SK-N-SH (cell line): ENCODE measurements at regions not wholly inside any gene's neighbourhood (a gene's known extent, or its start where the extent isn't known, plus 50 kb on each side); places are given as distances from the start of the nearest gene placed in this dataset.

ENCODE experiments used
- CTCF ChIA-PET: fragments of 300-600, 350-600 bp; formaldehyde crosslinking; extraction: SDS; loops from one replicate; lab custom pipeline; 2021; lab: Yijun Ruan, JAX
- POLR2A ChIA-PET: fragments of 350-600 bp; sonication (Branson Sonifier 250); formaldehyde crosslinking; extraction: SDS; loops from one replicate; lab custom pipeline; 2020; ENCODE audit warnings: antibody characterized with exemption, inconsistent platforms; lab: Yijun Ruan, JAX
- DNase-seq: peaks from one replicate; pipeline ENCODE4 v3.0.0; 2012
- H2AFZ ChIP-seq: fragments of 200-600 bp; sonication (generic); 2 replicates; pipeline ENCODE4 v1.8.1; 2016; ENCODE audit warnings: antibody characterized with exemption, mild to moderate bottlenecking, low read depth
- H3F3A ChIP-seq: fragments of 200-600 bp; sonication (generic); replicated peaks from 2 replicates; pipeline ENCODE3; 2016; ENCODE audit warnings: antibody characterized with exemption, mild to moderate bottlenecking; ENCODE audit not compliant: insufficient read depth
- H3K27ac ChIP-seq, 2 experiments: fragments of 200-500 bp in 1 of 2; fragments of 200-600 bp in 1 of 2; sonication (Bioruptor generic) in 1 of 2; sonication (generic), shearing (Covaris generic) in 1 of 2; 2 replicates each; pipeline versions ENCODE4 v1.5.1 to v1.6.1; 2014 to 2016; ENCODE audit warnings: low read depth in 2 of 2, inconsistent platforms in 1 of 2, low read length in 1 of 2, mild to moderate bottlenecking in 1 of 2, mixed read lengths in 1 of 2
- H3K27me3 ChIP-seq: fragments of 200-600 bp; sonication (generic), shearing (Covaris generic); 2 replicates; pipeline ENCODE4 v1.6.1; 2016; ENCODE audit warnings: mixed run types; ENCODE audit not compliant: insufficient read depth
- H3K36me3 ChIP-seq, 2 experiments: fragments of 200-500 bp in 1 of 2; fragments of 200-600 bp in 1 of 2; sonication (Bioruptor generic) in 1 of 2; sonication (generic) in 1 of 2; replicated peaks in 1 of 2; 2 replicates each; pipeline versions ENCODE3 to v1.5.1; 2014 to 2016; ENCODE audit warnings: low read length in 1 of 2, mild to moderate bottlenecking in 1 of 2; ENCODE audit not compliant: insufficient read depth in 2 of 2, control insufficient read depth in 1 of 2
- H3K4me1 ChIP-seq, 2 experiments: fragments of 200-500 bp in 1 of 2; fragments of 200-600 bp in 1 of 2; sonication (Bioruptor generic) in 1 of 2; sonication (generic), shearing (Covaris generic) in 1 of 2; 2 replicates each; pipeline versions ENCODE4 v1.5.1 to v1.6.1; 2014 to 2016; ENCODE audit warnings: low read depth in 1 of 2, low read length in 1 of 2, mixed run types in 1 of 2; ENCODE audit not compliant: insufficient read depth in 2 of 2, control insufficient read depth in 1 of 2
- H3K4me2 ChIP-seq: fragments of 200-600 bp; sonication (generic), shearing (Covaris generic); 2 replicates; pipeline ENCODE4 v1.6.1; 2017; ENCODE audit warnings: mixed run types
- H3K4me3 ChIP-seq, 2 experiments: fragments of 200-500 bp in 1 of 2; fragments of 200-600 bp in 1 of 2; sonication (Bioruptor generic) in 1 of 2; sonication (generic), shearing (Covaris generic) in 1 of 2; 2 replicates each; pipeline versions ENCODE4 v1.5.1 to v1.8.1; 2014 to 2016; ENCODE audit warnings: low read depth in 2 of 2, inconsistent platforms in 1 of 2, low read length in 1 of 2, mild to moderate bottlenecking in 1 of 2, mixed read lengths in 1 of 2, moderate library complexity in 1 of 2
- H3K79me2 ChIP-seq: fragments of 200-600 bp; sonication (generic); 2 replicates; pipeline ENCODE4 v1.8.1; 2017; ENCODE audit warnings: mild to moderate bottlenecking; ENCODE audit not compliant: insufficient read depth
- H3K9ac ChIP-seq: fragments of 200-600 bp; sonication (generic); 2 replicates; pipeline ENCODE4 v1.6.1; 2017; ENCODE audit warnings: mixed run types
- H3K9me2 ChIP-seq: fragments of 200-600 bp; sonication (generic); 2 replicates; pipeline ENCODE4 v1.6.1; 2017; ENCODE audit warnings: mixed run types
- H3K9me3 ChIP-seq: fragments of 200-600 bp; sonication (generic); 2 replicates; pipeline ENCODE4 v1.6.1; 2017; ENCODE audit warnings: mixed run types, mild to moderate bottlenecking, moderate library complexity
- H4K20me1 ChIP-seq: fragments of 200-600 bp; sonication (generic); 2 replicates; pipeline ENCODE4 v1.6.1; 2017; ENCODE audit warnings: mild to moderate bottlenecking, mixed run types; ENCODE audit not compliant: insufficient read depth
- EP300 ChIP-seq, 2 experiments: IDR thresholded peaks; 2 replicates each; pipeline versions ENCODE4 v1.4.0 to v1.6.1; 2012; ENCODE audit warnings: borderline replicate concordance in 1 of 2, low read depth in 1 of 2, low read length in 1 of 2
- EZH2phosphoT487 ChIP-seq: fragments of 200-600 bp; sonication (generic); IDR thresholded peaks from 2 replicates; pipeline ENCODE4 v1.6.1; 2017; ENCODE audit warnings: low read depth, mixed run types, mild to moderate bottlenecking, antibody characterized with exemption, moderate library complexity, borderline replicate concordance
- FOSL2 ChIP-seq: IDR thresholded peaks from 2 replicates; pipeline ENCODE4 v1.4.0; 2012; ENCODE audit warnings: low read depth, mild to moderate bottlenecking, moderate library complexity, borderline replicate concordance
- FOXJ3 ChIP-seq: sonication (generic); formaldehyde crosslinking; IDR thresholded peaks from 2 replicates; pipeline ENCODE4 v1.5.1; 2020; ENCODE audit warnings: mild to moderate bottlenecking, missing genetic modification reagents
- FOXM1 ChIP-seq: IDR thresholded peaks from 2 replicates; pipeline ENCODE4 v1.4.0; 2012; ENCODE audit warnings: low read depth, mild to moderate bottlenecking
- GABPA ChIP-seq: IDR thresholded peaks from 2 replicates; pipeline ENCODE4 v1.4.0; 2012; ENCODE audit warnings: low read depth, mild to moderate bottlenecking
- JUND ChIP-seq: IDR thresholded peaks from 2 replicates; pipeline ENCODE4 v1.4.0; 2012
- MEF2A ChIP-seq: IDR thresholded peaks from 2 replicates; pipeline ENCODE4 v1.4.0; 2012; ENCODE audit warnings: low read depth, borderline replicate concordance
- MXI1 ChIP-seq: IDR thresholded peaks from 2 replicates; pipeline ENCODE4 v1.6.1; 2012; ENCODE audit warnings: mild to moderate bottlenecking, low read depth, low read length, improper control_type of control experiment
- NFIC ChIP-seq: IDR thresholded peaks from 2 replicates; pipeline ENCODE4 v1.4.0; 2012; ENCODE audit warnings: borderline replicate concordance
- NRF1 ChIP-seq: IDR thresholded peaks from 2 replicates; pipeline ENCODE4 v1.6.1; 2012; ENCODE audit warnings: low read depth, mild to moderate bottlenecking, low read length
- POLR2AphosphoS5 ChIP-seq: IDR thresholded peaks from 2 replicates; pipeline ENCODE4 v1.6.1; 2012; ENCODE audit warnings: low read depth, low read length
- RAD21 ChIP-seq: IDR thresholded peaks from 2 replicates; pipeline ENCODE4 v1.6.1; 2012; ENCODE audit warnings: mild to moderate bottlenecking, low read length
- RCOR1 ChIP-seq: fragments of 150-350 bp; IDR thresholded peaks from 2 replicates; pipeline ENCODE4 v1.6.1; 2017; ENCODE audit warnings: antibody characterized with exemption, low read length
- RFX5 ChIP-seq: IDR thresholded peaks from 2 replicates; pipeline ENCODE4 v1.6.1; 2012; ENCODE audit warnings: mild to moderate bottlenecking, improper control_type of control experiment, low read length
- RXRA ChIP-seq: IDR thresholded peaks from 2 replicates; pipeline ENCODE4 v1.4.0; 2012; ENCODE audit warnings: low read depth, mild to moderate bottlenecking, borderline replicate concordance
- SIN3A ChIP-seq: IDR thresholded peaks from 2 replicates; pipeline ENCODE4 v1.6.1; 2012; ENCODE audit warnings: low read depth, mild to moderate bottlenecking, low read length, moderate library complexity, borderline replicate concordance
- SMC3 ChIP-seq: IDR thresholded peaks from 2 replicates; pipeline ENCODE4 v1.6.1; 2012; ENCODE audit warnings: low read depth, low read length, improper control_type of control experiment
- TEAD4 ChIP-seq: IDR thresholded peaks from 2 replicates; pipeline ENCODE4 v1.4.0; 2012; ENCODE audit warnings: mild to moderate bottlenecking, borderline replicate concordance; ENCODE audit not compliant: insufficient read depth
- USF1 ChIP-seq: IDR thresholded peaks from 2 replicates; pipeline ENCODE4 v1.4.0; 2012; ENCODE audit warnings: low read depth, borderline replicate concordance
- ZBTB33 ChIP-seq: IDR thresholded peaks from 2 replicates; pipeline ENCODE4 v1.4.0; 2012; ENCODE audit warnings: low read depth, borderline replicate concordance
- WGBS: methylation state at CpG from one replicate; pipeline ENCODE4 v1.1.6; 2017; ENCODE audit warnings: low lambda C conversion rate; 5-methylcytosine and 5-hydroxymethylcytosine counted together
- TF ChIP-seq, protein P1 (sequence below): IDR thresholded peaks from 2 replicates; pipeline ENCODE4 v1.6.1; 2012; ENCODE audit warnings: mild to moderate bottlenecking, low read depth, low read length, moderate library complexity

DNA sequence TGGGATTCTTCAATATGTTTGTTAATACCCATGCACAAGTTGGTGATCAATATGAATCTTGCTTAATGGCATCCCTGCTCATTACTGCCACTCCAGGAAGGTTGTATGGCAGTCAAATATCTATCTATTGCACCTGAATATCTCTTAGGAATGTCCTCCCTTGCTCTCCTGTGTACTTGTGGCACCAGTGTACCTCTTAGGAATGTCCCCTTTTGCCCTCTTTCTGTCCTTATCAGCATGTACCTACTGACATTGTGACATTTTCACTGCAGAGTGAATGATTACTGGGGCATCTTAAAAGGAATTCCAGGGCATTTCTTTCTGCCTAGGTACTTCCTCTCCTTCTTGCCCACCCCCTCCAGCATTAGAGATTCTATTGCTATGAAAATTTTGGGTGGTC lies 163.8 kb upstream of the CENPE start:
- Histone ChIP-seq H3K27ac (no peak overlapping the region), H4K20me1 (no peaks in the 10 kb centered on the region), H3K4me3 (no peak overlapping the region), H2AFZ (no peak overlapping the region), H3K9me2 (no peaks in the 10 kb centered on the region), H3K79me2 (no peaks in the 10 kb centered on the region), H3K9me3 (no peaks in the 10 kb centered on the region), H3K4me1 (no peaks in the 10 kb centered on the region), H3F3A (no peaks in the 10 kb centered on the region), H3K9ac (no peak overlapping the region), H3K27me3 (no peaks in the 10 kb centered on the region), H3K36me3 (no peaks in the 10 kb centered on the region), H3K4me2 (no peak overlapping the region)
- DNase-seq: no peak
- POLR2A ChIA-PET: no interaction called here
- TF ChIP-seq FOXJ3 (CRISPR knock-in tag): no peak
- TF ChIP-seq EZH2phosphoT487: no peak
- TF ChIP-seq POLR2AphosphoS5: no peak
- no peak for TF ChIP-seq SIN3A
- no peak for TF ChIP-seq FOSL2
- TF ChIP-seq RFX5: no peak
- TF ChIP-seq EP300 (IDR thresholded peaks at IDR 0.05; ENCODE audit: borderline replicate concordance in 1 of 2, low read depth in 1 of 2, low read length in 1 of 2): no peak
- no peak for TF ChIP-seq SMC3
- no peak for TF ChIP-seq ZBTB33
- TF ChIP-seq, protein P1, sequence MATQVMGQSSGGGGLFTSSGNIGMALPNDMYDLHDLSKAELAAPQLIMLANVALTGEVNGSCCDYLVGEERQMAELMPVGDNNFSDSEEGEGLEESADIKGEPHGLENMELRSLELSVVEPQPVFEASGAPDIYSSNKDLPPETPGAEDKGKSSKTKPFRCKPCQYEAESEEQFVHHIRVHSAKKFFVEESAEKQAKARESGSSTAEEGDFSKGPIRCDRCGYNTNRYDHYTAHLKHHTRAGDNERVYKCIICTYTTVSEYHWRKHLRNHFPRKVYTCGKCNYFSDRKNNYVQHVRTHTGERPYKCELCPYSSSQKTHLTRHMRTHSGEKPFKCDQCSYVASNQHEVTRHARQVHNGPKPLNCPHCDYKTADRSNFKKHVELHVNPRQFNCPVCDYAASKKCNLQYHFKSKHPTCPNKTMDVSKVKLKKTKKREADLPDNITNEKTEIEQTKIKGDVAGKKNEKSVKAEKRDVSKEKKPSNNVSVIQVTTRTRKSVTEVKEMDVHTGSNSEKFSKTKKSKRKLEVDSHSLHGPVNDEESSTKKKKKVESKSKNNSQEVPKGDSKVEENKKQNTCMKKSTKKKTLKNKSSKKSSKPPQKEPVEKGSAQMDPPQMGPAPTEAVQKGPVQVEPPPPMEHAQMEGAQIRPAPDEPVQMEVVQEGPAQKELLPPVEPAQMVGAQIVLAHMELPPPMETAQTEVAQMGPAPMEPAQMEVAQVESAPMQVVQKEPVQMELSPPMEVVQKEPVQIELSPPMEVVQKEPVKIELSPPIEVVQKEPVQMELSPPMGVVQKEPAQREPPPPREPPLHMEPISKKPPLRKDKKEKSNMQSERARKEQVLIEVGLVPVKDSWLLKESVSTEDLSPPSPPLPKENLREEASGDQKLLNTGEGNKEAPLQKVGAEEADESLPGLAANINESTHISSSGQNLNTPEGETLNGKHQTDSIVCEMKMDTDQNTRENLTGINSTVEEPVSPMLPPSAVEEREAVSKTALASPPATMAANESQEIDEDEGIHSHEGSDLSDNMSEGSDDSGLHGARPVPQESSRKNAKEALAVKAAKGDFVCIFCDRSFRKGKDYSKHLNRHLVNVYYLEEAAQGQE: no peak
- no peak for TF ChIP-seq RAD21
- no peak for TF ChIP-seq FOXM1
- CTCF ChIA-PET: no interaction called here

GRCh38 chr4:103359900-103360299 lies 161.8 kb upstream of the CENPE start:
- Histone ChIP-seq H3K9me3 (no peaks in the 10 kb centered on the region), H3K4me3 (no peak overlapping the region), H3K4me2 (no peak overlapping the region), H2AFZ (no peak overlapping the region), H3K9ac (no peak overlapping the region), H3K9me2 (no peaks in the 10 kb centered on the region), H3K36me3 (no peaks in the 10 kb centered on the region), H4K20me1 (no peaks in the 10 kb centered on the region), H3K4me1 (no peaks in the 10 kb centered on the region), H3K79me2 (no peaks in the 10 kb centered on the region), H3F3A (no peaks in the 10 kb centered on the region), H3K27ac (no peak overlapping the region), H3K27me3 (no peaks in the 10 kb centered on the region)
- DNase-seq: no peak
- ChIA-PET POLR2A (no interaction called here), CTCF (no interaction called here)
- WGBS: 0% methylated on average over 2 of the region's 2 CpGs
- TF ChIP-seq JUND (no peak), MXI1 (no peak), FOSL2 (no peak), EP300 (IDR thresholded peaks at IDR 0.05; ENCODE audit: borderline replicate concordance in 1 of 2, low read depth in 1 of 2, low read length in 1 of 2) (no peak), RAD21 (no peak), RCOR1 (no peak), NFIC (no peak), GABPA (no peak), NRF1 (no peak), ZBTB33 (no peak), TEAD4 (no peak), USF1 (no peak), RXRA (no peak), MEF2A (no peak)
